SHP77 treated with DMSO at 0.1 percent for 48 hours (cell line): ENCODE measurements at regions not wholly inside any gene's neighbourhood (a gene's known extent, or its start where the extent isn't known, plus 50 kb on each side); places are given as distances from the start of the nearest gene placed in this dataset.
"Not testable (repeated sequence)": the region's sequence is repeated elsewhere in the genome, so short reads cannot be mapped to it uniquely, and the experiment has no call there.

Experiments used
- DNase-seq: peaks from one replicate; lab custom pipeline; 2025; lab: John Stamatoyannopoulos, UW

DNA sequence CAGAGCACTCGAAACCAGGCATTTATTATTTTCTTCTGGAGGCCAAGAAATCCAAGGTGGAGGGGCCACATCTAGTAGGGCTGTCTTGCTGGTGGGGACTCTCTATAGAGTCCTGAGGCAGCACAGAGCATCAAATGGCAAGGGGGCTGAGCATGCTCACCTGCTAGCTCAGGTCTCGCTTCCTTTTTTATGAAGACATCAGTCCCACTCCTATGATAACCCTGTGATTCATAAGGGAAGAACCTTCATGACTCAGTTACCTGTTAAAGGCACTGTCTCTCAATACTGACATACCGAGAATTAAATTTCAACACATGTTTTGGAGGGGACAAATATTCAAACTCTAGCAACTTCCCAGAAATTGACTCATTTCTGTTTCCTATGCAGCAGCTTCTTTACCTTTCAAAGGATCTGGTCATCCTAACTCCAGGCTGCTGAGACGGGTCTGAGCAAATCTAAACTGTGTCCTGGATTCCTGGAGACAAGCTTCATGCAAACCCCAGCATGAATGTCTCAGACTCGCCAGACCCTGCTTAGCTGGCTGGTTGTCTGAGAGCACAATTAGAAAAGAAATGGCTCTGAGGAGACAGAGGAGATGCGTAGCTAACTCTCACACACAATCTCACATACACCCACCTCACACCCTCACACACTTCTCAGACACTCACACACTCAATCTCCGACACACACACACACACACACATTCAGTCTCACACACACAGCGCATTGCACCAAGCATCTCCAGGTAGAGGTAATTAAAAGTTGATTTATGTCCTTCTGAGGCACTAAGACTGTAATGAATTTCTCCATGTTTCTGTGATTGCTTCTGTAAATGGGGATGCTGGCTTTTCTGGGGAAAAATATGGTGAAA, 280.8 kb downstream of the BCL2L11 start:
- not testable (repeated sequence) for DNase-seq

DNA sequence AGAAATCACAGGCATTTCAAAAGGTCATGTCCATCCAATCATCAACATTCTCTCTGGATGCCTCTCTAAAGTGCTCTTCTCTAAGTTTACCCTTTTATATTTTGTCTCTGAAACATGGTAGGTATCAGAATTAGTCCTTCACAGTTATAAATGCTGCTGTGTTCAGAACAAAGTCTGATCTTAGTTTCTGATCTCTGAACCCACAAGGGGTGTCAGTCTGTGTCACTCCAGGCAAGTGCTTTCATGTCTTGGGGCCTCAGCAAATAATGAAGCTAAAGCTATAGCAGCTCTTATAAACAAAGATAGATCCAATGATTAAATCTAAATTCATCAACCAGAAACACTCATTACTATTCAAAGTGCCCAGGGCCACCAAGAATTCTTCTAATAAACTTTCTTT, 281.7 kb downstream of the BCL2L11 start:
- not testable (repeated sequence) for DNase-seq

- not testable (repeated sequence) for DNase-seq
Measured at GRCh38 chr2:111403287-111403686, 282.6 kb downstream of the BCL2L11 start.

DNA sequence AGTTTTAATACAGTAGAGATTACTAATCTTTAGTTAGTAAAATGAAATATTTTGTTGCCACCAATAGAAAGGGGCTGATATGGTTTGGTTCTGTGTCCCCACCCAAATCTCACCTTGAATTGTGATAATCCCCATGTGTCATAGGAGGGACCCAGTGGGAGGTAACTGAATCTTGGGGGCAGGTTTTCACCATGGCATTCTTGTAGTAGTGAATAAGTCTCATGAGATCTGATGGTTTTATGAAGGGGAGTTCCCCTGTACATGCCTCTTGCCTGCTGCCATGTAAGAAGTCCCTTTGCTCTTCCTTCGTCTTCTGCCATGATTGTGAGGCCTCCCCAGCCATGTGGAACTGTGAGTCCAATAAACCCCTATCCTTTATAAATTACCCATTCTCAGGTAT, 285.9 kb downstream of the BCL2L11 start:
- DNase-seq: not testable (repeated sequence)

DNA sequence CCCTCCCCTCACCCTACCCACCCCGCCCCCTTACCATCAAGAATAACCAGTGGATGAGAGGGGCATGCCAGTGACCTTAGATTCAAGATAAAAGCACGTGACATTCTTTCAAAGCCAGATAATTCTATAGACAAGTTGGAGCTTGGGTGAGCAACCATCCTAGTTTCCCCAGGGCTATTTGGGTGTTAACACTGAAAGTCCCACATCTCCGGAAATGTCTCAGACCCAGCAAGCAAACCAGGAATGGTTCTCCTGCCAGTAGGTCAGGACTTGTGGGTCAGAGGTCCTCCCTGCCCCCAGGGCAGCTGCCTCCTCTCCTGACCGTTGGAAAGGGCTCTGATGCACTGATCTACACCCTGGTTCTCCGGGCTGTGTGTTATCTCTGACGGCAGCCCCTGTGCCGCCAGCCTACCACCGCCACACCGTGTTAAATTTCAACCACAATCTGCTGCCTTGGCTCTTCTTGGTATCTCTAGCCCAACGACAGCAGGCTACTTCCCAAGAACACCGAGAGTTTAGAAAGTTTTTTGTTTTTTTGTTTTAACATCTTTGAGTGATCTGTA, 287.0 kb downstream of the BCL2L11 start:
- not testable (repeated sequence) for DNase-seq

- DNase-seq: not testable (repeated sequence)
Measured at GRCh38 chr2:111410868-111411406, 290.2 kb downstream of the BCL2L11 start.

GRCh38 chr2:111411867-111412681, 291.4 kb downstream of the BCL2L11 start:
- DNase-seq: not testable (repeated sequence)

GRCh38 chr2:111412841-111413650, 292.3 kb downstream of the BCL2L11 start:
- DNase-seq: not testable (repeated sequence)

GRCh38 chr2:111413950-111414349, 293.2 kb downstream of the BCL2L11 start:
- not testable (repeated sequence) for DNase-seq

DNA sequence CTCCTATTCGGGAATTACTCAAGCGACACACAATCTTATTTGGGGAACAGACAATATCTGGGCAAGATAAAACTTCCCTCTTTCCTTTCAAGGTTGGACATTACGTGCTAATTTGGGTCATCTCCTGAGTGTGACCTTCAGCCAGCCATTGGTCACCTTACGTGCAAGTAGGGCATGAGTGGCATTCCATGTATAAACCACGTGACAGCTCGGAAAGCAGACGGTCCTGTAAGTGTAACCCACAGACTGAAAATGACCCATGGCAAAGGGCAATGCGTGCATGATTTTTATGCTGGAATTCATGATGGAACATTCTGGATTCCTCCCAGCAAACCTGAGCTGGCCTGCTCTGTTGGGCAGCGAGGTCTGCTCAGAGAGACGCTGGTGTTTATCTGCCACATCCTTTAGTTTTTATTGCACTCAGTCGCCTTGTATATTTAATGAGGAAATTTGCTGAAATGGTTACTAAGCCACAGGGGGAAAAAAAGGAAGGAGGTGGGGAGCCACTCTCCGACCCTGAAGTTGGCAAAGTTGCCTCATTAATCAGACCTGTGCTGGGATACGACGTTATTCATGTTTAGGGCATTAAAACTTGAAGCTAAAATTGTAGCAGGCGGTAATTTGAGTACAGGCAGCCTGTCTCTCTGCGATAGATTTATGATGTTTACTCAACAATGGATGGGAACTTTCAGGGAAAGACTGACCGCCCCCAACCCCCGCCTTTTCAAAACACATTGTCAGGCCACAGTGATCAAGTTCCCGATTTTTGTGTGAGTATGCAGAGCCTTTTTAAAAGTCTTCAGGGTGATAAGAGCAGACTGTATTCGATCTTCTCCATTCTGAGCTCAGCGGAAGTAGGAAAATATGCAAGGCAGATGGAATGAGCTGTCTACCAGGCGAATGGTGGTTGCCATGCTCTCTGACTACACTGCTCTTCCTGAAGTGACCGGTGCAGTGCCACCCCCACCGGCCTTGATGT, 295.3 kb downstream of the BCL2L11 start:
- DNase-seq: not testable (repeated sequence)

GRCh38 chr2:111417026-111417425, 296.3 kb downstream of the BCL2L11 start:
- not testable (repeated sequence) for DNase-seq

DNA sequence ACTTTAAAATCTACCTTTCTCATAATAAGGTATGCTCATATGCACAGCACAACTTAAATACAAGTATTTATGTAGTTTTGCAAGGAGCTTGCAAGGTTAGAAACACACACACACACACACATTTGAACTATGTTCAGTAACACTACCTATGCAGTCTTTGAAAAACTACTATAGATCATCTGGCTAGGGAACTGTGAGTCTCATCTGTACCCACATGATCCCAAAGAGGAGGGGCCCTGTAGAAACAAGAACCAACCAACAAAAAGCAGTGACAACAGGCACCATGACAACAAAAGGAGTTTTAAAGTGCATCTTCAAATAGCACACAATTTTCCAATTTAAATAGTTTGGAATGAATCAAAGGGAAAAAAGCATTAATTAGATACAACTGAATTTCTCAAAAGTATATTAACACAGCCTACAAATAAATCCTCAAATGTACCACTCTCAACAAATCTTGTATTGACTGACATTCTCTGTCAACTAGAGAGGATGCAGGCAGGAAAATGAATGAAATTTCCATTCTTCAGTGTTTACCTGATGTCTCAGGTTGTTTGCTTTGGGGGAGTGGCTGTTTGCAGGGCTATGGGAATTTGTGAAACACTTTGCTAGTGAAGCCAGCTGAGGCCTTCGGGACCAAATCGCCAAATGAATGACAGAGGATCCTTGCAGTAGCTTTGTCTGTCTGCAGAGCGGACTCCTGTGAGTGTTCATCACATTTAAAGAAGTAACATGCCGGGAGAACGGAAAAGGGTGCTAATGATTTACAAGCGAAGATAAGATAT, 297.6 kb downstream of the BCL2L11 start:
- not testable (repeated sequence) for DNase-seq

- DNase-seq: not testable (repeated sequence)
Measured at GRCh38 chr2:111420074-111420473, 299.4 kb downstream of the BCL2L11 start.

- not testable (repeated sequence) for DNase-seq
Measured at GRCh38 chr2:111420835-111421234, 300.1 kb downstream of the BCL2L11 start.

- DNase-seq: not testable (repeated sequence)
Measured at GRCh38 chr2:111421949-111422348, 301.2 kb downstream of the BCL2L11 start.

DNA sequence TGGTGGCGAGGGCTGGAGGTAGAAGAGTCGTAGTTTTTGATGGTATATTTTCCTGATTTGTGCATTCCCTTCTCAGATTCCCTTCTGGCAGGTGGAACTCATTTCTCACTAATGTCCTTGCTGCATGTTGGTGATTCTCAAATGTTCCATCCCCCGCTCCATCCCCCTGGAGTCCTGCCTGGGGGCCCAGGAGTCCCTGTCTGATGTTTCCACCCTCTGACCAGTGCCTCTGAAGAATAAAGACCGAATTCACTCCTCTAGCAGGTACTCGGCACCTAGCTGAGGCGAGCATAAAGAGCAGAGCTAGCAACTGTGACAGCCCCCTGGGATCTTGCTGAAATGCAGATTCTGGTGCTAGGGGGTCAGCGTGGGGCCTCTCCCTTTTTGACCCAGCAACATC, 301.8 kb downstream of the BCL2L11 start:
- not testable (repeated sequence) for DNase-seq

DNA sequence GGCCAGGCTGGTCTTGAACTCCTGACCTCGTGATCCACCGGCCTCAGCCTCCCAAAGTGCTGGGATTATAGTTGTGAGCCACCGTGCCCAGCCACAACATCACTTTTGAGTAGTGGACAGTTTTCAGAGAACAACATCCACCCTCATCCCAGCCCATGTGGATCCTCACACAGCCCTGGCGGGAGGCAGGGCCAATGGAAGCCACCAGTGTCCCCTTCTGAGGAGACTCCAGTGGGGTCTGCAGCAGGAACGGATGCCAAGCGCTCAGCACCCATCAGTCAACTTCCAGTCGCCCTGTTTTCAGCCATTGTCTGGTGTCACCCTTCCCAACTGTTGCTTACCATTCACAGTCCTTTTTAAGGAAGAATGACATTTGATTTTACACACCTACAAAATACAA, 302.5 kb downstream of the BCL2L11 start:
- DNase-seq: not testable (repeated sequence)

DNA sequence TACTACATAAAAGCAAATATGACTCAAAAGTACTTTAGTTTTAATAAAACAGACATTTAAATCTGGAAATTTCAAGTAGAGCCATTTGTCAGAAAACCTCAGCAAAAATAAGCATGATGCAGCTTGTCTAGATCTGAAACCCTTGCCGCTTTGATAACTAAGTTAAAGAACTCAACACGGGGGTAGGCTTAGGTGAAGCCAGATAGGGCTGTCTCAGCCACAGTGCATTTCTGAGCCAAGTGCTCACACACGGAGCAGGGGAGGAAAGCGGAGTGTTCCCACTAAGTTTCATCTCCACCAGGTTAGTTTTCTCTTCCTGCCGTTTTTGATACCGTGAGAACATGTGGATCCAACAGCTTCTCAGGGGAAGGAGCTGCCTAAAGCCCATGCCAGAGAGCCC, 303.5 kb downstream of the BCL2L11 start:
- not testable (repeated sequence) for DNase-seq

DNA sequence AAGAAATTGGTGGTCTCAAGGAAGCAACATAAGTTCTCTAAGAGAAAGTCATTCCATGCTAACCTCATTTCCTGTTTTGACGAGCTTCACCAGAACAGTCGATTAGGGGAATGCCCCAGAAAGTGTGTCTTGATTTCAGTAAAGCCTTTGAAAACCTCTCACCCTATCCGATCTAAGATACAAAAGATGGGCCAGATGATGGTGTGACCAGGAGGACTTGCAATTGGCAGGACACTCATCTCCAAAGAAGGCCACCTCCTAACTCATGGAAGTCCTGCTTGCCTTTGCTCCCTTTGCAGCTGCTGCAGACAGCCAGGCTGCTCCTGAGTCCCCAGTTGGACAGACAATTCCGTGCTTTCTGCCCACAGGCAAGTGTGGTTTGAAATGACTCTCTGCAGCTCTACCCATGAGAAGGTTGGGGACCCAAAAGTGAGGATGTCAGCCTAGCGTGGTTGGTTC, 304.2 kb downstream of the BCL2L11 start:
- DNase-seq: not testable (repeated sequence)
